Uterus (tissue), 2 donors: ENCODE measurements at regions not wholly inside any gene's neighbourhood (a gene's known extent, or its start where the extent isn't known, plus 50 kb on each side); places are given as distances from the start of the nearest gene placed in this dataset.
"Not testable (repeated sequence)": the region's sequence is repeated elsewhere in the genome, so short reads cannot be mapped to it uniquely, and the experiment has no call there.

ENCODE experiments used
- CTCF ChIP-seq, 4 experiments: fragments of 200-600 bp in 2 of 4; fragments of 450-650 bp in 2 of 4; sonication (generic) in 2 of 4; IDR thresholded peaks; one replicate each; pipeline ENCODE4 v1.5.1; 2016 to 2019; ENCODE audit warnings: antibody characterized with exemption in 4 of 4, mild to moderate bottlenecking in 2 of 4, moderate library complexity in 1 of 4
- POLR2A ChIP-seq, 2 donors: fragments of 450-650 bp; IDR thresholded peaks; one replicate each; pipeline ENCODE4 v1.6.1; 2016; ENCODE audit warnings: antibody characterized with exemption in 2 of 2, mild to moderate bottlenecking in 1 of 2, moderate library complexity in 1 of 2

DNA sequence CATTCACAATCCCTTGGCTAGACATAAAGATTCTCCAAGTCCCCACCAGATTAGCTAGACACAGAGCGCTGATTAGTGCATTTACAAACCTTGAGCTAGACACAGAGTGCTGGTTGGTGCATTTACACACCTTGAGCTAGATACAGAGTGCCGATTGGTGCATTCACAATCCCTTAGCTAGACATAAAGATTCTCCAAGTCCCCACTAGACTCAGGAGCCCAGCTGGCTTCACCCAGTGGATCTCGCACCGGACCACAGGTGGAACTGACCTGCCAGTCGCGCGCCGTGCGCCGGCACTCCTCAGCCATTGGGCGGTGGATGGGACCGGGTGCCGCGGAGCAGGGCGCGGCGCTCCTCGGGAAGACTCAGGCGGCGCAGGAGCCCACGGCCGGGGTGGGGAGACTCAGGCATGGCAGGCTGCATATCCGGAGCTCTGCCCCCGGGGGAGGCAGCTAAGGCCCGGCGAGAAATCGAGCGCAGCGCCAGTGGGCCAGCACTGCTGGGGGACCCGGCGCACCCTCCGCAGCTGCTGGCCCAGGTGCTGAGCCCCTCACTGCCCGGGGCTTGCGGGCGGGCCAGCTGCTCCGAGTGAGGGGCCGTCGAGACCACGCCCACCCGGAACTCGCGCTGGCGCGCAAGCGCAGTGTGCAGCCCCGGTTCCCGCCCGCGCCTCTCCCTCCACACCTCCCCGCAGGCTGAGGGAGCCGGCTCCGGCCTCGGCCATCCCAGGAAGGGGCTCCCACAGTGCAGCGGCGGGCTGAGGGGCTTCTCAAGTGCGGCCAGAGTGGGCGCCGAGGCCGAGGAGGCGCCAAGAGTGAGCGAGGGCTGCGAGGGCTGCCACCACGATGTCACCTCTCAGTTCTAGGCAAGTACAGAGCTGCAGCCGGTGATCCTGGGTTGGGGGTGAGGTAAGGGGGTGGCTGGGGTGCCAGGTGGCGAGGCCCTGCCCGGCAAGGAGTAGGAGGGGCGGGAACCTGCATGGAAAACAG is 773.7 kb upstream of the CITED2 start:
- TF ChIP-seq CTCF, POLR2A (IDR thresholded peaks at IDR 0.05): not testable (repeated sequence)
